ENCODE measurements at regions not wholly inside any gene's neighbourhood (a gene's known extent, or its start where the extent isn't known, plus 50 kb on each side); places are given as distances from the start of the nearest gene placed in this dataset.

DNA sequence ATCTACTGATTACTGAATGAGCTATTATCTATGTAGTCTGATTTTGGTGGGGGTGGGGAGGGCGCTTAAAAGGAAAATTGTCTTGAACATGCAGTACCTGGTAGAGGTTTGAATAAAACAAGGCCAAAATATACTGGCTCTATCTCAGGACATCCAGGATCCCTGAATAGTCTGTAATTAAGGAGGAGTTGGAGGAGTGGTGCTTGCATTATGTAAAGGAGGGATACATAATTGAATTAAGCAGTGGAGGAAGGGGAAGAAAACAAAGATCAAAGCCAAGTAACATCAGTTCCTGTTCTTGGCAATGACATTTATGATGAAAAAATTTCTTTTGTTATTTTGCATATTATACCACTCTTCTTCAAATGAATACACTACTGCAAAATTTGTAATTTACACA is 539.4 kb upstream of the ZEB2 start:
- TF ChIP-seq, protein P1, sequence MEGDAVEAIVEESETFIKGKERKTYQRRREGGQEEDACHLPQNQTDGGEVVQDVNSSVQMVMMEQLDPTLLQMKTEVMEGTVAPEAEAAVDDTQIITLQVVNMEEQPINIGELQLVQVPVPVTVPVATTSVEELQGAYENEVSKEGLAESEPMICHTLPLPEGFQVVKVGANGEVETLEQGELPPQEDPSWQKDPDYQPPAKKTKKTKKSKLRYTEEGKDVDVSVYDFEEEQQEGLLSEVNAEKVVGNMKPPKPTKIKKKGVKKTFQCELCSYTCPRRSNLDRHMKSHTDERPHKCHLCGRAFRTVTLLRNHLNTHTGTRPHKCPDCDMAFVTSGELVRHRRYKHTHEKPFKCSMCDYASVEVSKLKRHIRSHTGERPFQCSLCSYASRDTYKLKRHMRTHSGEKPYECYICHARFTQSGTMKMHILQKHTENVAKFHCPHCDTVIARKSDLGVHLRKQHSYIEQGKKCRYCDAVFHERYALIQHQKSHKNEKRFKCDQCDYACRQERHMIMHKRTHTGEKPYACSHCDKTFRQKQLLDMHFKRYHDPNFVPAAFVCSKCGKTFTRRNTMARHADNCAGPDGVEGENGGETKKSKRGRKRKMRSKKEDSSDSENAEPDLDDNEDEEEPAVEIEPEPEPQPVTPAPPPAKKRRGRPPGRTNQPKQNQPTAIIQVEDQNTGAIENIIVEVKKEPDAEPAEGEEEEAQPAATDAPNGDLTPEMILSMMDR (IDR thresholded peaks at IDR 0.05; ENCODE audit: insufficient read depth, low read depth, low read length) = no peak
- no peak for TF ChIP-seq EZH2 (IDR thresholded peaks at IDR 0.05; ENCODE audit: insufficient read depth, low read length)

Measured in astrocyte (in vitro differentiated cells and primary cell).